HG02798 (cell line): ENCODE measurements at regions not wholly inside any gene's neighbourhood (a gene's known extent, or its start where the extent isn't known, plus 50 kb on each side); places are given as distances from the start of the nearest gene placed in this dataset.

Source experiments
- ATAC-seq: cut with Tn5 transposase; IDR thresholded peaks from one replicate; pipeline ENCODE4 v1.9.1; 2021; ENCODE audit warnings: mild to moderate bottlenecking; ENCODE audit not compliant: unreplicated experiment, poor library complexity

- ATAC-seq: no peak
Observed at GRCh38 chr10:104505521-104506042, 135.5 kb upstream of the SORCS3 start.

DNA sequence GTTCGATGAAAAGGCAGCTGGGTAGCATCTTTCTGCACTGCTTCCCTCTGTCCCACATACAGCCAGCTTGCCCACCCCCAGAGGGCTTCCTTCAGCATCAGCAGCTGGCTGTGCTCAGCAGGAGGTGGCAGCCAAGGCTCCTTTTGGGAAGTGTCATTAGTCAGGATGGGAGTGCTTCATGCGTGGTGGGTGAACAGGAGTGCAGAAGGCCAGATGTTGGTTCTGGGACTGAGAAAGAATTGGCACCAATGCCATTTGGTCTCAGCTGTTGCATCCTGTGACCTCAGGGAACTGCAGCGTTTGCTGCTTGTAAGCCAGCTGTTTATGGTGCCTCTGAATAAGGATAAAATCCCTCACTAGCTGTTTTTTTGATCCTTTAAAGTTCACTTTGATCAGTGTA lies 131.1 kb upstream of the SORCS3 start:
- ATAC-seq: no peak

GRCh38 chr10:104510644-104511043 lies 130.4 kb upstream of the SORCS3 start:
- ATAC-seq: no peak

DNA sequence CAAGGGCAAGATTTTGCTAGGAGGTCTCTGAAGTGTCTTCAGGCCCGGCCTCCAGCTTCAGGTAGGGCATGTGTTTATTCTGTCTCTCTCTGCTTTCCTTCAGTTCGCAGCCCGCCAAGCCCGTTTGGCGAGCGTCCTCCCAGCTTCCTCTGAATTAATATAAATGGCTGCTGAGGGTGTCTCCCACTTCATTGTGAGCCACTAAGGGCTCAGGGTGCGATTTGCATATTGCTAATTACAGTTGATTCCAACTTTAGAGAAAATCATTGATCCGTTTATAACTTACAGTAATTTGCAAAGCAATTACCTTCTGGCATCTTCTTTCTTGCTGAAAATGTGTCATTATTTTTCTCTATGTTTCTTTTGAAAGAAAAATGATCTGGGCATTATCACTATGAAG lies 128.3 kb upstream of the SORCS3 start:
- no peak for ATAC-seq

DNA sequence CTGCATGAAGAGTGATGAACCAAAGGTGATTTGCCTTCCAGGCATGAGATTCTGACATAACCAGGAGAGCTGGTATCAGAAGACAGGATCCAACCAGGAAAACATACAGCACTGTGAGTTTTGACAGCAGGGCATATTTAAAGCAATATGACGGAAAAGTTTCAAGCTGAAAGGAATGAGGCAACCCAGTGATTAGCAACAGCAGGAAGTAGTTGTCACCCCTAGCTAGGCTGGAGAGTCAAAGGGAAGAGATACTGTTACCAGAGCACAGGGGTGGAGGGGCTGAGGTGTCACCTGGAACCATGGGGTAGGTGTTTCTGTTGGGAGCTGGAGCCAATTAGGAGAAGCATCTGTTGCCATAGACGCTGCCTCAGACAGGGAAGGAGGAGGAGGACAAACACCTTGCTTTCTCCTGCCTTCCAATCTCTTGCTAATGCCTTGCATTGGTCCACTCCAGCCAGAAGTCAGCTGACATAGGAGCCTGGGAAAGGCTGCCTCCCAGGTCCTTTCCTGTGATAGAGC lies 125.4 kb upstream of the SORCS3 start:
- no peak for ATAC-seq

DNA sequence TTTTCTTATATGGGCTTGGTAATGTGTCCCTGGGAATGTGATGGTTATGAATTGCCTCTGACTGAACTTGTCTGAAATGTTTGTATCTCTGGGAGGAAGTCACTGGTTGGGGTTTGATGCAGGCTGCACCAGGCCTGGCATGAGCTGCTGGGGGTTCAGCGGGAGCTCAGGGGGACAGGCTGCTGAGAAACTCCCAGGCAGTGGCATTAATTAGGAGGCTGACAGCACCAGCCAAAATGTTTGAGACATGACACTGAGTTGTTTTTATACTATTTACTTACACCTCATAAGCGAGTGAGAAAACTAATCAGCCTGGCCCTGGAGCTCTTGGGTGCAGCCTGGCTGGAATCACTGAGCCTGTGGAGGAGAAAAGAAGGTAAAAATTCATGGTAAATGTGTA lies 124.1 kb upstream of the SORCS3 start:
- ATAC-seq: no peak

DNA sequence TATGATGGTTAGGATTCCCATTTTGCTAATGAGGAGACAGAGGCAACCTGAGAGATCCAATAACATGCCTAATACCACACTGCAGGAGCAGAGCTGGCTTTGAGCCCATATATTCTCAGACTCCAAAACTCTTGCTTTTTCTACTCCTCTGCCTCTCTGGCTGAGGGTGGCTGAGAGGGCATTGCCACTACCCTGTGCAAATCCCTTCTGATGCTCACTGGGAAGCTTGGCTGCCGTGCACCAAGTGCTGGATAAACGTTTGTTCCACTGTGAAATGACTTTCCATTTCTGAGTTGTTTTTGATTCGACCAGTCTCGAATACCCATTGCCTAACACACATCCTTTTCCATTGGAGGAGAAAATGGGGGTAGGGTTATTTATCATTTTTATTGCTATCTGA lies 123.1 kb upstream of the SORCS3 start:
- no peak for ATAC-seq

DNA sequence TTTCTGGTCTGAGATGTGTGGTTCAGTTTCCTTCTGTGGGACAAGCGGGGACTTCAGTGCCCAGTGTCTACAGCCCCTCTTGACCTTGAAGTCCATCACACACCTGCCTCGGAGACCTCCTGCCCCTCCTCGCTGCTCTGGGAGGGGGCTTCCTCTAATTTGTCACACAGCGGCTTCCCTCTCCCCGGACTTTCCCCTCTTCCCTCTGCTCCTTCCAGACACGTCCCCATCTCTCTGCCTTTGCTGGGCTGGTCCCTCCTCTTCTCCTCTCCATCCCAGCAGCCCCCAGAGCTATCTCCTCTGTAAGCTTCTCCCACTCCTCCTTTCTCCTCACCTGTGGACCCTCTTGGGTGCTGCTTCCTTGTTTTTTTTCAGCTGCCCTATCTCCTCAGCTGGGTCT lies 122.2 kb upstream of the SORCS3 start:
- no peak for ATAC-seq

GRCh38 chr10:104520653-104521052 lies 120.4 kb upstream of the SORCS3 start:
- no peak for ATAC-seq

DNA sequence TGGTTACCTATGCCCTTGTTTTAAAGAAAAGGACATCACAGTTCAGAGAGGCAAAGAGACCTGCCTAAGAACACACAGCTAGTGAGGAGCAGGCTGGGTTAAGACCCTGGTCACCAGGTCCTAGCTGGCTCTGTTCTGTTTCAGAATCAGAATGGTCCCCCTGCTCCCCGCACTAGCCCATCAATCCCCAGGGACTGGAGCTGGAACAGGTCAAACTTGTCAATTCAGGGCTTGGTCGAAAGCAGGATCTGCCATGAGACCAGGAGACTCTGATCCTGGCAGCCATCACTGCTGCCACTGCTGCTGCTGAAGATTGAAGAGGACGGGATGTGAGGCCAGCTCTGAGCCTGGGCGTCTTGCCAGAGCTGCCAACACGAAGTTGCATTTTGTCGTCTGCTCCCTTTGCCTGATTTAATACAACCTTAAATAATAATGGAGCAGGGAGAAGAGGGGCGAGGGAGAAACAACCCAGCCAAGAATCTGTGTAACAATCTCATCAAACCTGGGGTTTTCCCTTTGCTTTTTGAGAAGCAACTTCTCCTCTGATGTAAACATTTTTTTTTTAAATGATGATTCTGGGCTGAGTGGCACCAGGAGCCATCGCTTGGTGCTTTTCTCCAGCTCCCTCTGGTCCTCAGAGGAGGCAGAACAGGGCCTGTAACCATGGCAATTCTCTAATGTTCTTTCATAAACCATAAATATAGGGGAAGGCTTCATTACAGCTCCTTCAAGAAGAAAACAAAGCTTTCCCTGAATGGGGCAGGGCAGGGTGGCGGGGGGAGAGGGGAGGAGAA lies 119.0 kb upstream of the SORCS3 start:
- ATAC-seq: no peak

DNA sequence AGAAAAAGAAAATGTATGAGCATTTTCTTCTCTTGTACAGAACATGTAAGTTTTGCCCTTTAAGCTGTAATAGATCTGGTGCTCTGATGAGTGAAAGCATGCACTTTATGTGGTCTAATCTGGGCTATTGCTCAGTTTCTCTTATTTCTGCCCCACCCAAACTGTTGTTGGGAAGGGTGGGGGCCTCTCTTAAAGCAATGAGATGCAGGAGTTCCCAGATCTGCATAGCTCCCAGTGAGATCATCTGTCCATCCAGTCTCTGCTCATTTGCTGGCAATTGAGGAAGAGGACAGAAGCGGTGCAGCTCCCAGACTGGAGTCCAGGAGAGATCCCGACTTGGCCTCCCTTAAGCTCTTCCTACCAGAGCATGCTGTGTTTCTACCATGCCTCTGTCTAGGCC lies 114.9 kb upstream of the SORCS3 start:
- ATAC-seq: no peak

DNA sequence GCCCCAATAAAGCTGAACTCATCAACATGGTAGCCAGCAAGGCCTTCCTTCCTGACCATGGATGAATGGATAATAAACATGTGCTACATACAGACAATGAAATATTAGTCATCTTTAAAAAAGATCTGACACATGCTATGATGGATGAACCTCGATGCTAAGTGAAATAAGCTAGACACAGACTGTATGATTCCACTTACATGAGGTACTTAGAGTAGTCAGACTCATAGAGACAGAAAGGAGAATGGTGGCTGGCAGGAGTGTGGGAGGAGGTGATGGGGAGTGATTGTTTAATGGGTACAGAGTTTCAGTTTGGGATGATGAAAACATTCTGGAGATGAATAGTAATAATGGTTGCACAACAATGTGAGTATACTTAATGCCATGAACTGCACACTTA lies 114.1 kb upstream of the SORCS3 start:
- no peak for ATAC-seq

- ATAC-seq: no peak
Observed at GRCh38 chr10:104540181-104540580, 100.9 kb upstream of the SORCS3 start.

GRCh38 chr10:104541820-104542219 lies 99.3 kb upstream of the SORCS3 start:
- ATAC-seq: no peak

DNA sequence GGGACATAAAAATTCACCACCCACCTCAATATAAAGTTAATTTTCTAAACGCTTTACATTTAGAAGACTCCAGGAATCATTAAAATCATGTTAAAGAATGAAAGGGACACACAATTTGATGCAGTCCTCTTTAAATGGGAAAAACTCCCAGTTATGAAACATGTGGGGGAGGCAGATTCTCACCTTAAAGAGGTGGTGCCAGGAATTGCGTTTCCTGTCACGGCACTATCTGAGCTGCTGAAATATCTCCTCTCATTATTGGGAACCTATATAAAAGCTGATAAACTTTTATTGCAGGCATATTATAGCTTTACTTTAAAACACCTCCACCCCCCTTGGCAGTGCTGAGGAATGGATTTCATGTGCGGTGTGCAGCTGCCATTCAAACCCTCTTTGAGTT lies 94.8 kb upstream of the SORCS3 start:
- no peak for ATAC-seq

DNA sequence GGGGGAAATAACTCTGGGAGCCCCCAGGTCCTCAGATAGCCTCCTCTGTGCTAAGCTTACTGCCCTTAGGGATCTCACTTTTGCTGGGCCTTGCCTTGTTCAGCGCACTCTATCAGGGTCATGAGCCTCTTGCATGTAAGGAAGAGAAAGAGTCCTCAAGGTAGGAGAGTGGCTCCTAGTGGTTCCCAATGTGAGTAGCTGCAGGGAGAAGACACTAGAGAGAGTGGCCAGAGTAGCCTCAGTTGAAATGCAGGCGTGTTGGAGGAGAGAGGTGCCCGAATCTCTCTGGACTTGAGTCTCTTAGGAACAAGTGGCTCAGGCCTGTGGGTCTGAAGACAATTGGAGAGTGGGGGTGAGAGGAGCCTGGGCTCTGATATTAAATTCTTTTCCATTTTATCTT lies 94.3 kb upstream of the SORCS3 start:
- ATAC-seq: no peak

GRCh38 chr10:104548090-104548489 lies 93.0 kb upstream of the SORCS3 start:
- ATAC-seq: no peak

DNA sequence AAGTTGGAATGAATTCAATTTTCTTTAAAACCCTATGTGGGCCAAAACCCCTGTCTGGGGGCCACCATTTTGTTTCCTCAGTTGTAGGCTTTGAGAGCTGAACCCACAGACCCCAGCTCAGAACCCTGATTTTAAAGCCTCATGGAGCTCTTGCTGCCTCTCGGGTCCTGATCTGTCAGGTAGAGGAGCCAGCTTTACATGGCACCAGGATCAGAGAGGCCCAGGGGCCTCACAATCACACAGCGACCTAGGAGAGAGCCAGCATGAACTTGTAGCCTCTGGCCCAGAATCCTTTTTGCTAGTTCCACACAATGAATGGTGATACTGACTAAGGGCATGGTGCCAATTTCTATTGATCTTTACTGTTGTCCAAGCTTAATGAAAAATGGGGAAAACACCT lies 84.3 kb upstream of the SORCS3 start:
- ATAC-seq: no peak

GRCh38 chr10:104557966-104558365 lies 83.1 kb upstream of the SORCS3 start:
- no peak for ATAC-seq

- ATAC-seq: no peak
Observed at GRCh38 chr10:104559935-104560334, 81.2 kb upstream of the SORCS3 start.

GRCh38 chr10:104563051-104563450 lies 78.0 kb upstream of the SORCS3 start:
- ATAC-seq: no peak

DNA sequence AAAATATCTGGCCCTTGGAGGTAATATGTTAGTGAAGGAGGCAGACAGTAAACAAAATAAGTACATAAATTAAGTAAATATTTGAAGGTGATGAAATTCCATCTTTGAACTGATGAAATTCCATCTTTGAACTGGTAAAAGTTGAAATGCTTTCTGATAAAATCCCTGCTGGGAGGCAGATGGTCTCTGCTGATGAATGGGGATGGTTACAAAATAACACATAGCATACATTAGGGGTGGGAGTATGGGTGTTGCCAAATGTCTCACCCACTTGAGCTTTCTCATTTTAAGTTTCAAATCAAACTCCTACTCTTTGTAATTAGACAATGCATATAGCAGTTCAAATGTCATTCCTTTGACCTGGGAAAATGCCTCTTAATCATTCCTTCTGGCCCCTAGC lies 77.5 kb upstream of the SORCS3 start:
- no peak for ATAC-seq
